C4-2B (cell line): ENCODE measurements at regions not wholly inside any gene's neighbourhood (a gene's known extent, or its start where the extent isn't known, plus 50 kb on each side); places are given as distances from the start of the nearest gene placed in this dataset.

Experiments
- H3K27ac ChIP-seq: fragments of 450-650 bp; 2 replicates; pipeline ENCODE4 v1.5.1; 2017
- CTCF ChIP-seq: fragments of 450-650 bp; conservative IDR thresholded peaks from 2 replicates; pipeline ENCODE4 v1.5.1; 2017; ENCODE audit warnings: mild to moderate bottlenecking
- ZFX ChIP-seq: fragments of 450-650 bp; IDR thresholded peaks from 2 replicates; pipeline ENCODE4 v1.6.1; 2017

DNA sequence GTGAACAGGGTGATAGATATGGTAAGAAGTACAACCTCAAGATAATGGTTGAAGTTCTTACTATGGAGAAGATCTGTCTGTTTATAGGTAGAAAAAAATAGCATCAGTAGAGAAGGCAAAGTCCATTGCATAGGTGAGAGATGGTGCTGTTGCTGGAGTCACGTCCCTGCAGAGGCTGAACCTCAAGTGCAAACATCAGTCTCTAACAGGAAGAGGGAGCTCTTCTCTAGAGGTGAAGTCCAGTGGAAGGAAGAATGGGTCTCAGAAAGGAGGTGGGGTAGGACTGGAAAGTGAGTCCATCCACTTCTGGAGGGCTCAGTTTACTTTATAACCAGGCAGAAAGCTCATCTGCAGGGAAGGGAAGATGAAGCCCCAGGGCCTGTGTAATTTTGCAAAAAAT is 337.7 kb downstream of the MEIS1 start:
- H3K27ac ChIP-seq = no peak overlapping the region
- TF ChIP-seq ZFX (no peak), CTCF (no peak)

- no peak for TF ChIP-seq CTCF
- TF ChIP-seq ZFX = no peak
- no peak overlapping the region for H3K27ac ChIP-seq
Observed at GRCh38 chr2:66775730-66776422, 341.0 kb downstream of the MEIS1 start.

- no peak overlapping the region for H3K27ac ChIP-seq
- TF ChIP-seq CTCF (no peak), ZFX (no peak)
Observed at GRCh38 chr2:66781804-66782203, 346.9 kb downstream of the MEIS1 start.

- TF ChIP-seq CTCF (no peak), ZFX (no peak)
- H3K27ac ChIP-seq = no peak overlapping the region
Observed at GRCh38 chr2:66782780-66783361, 347.9 kb downstream of the MEIS1 start.

- H3K27ac ChIP-seq = no peak overlapping the region
- TF ChIP-seq CTCF = no peak
- no peak for TF ChIP-seq ZFX
Observed at GRCh38 chr2:66789741-66790140, 354.8 kb downstream of the MEIS1 start.

- no peak for TF ChIP-seq CTCF
- TF ChIP-seq ZFX = no peak
- H3K27ac ChIP-seq = no peak overlapping the region
Observed at GRCh38 chr2:66790651-66791181, 355.8 kb downstream of the MEIS1 start.

DNA sequence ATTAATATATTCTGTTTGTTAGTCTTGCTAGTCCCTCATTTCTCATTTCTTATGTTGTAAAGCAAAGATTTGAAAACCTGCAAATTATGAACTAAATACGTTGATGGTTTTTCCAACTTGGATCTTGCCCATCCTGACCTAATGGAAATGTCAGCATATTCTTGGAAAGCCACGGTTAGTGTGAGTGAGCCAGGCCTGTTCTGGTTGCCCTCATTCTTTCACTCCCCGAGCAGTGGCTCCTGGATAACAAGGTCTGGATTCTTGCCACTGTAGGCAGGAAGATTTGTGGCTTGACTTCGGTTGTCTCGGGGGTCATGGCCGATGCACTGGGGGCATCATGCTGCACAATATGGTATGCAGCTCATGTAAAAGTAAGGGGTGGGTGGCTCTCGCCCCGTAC is 359.1 kb downstream of the MEIS1 start:
- no peak overlapping the region for H3K27ac ChIP-seq
- TF ChIP-seq CTCF = no peak
- no peak for TF ChIP-seq ZFX
